Renal cortex interstitium (tissue), 11 donors: ENCODE measurements at regions not wholly inside any gene's neighbourhood (a gene's known extent, or its start where the extent isn't known, plus 50 kb on each side); places are given as distances from the start of the nearest gene placed in this dataset.

Experiments
- DNase-seq, 11 donors: peaks; one replicate each; pipeline ENCODE4 v3.0.0-alpha.2; 2013; ENCODE audit warnings: low read depth in 9 of 11, low spot score in 4 of 11; ENCODE audit errors: extremely low read depth in 1 of 11

- DNase-seq = no peak
Measured at GRCh38 chr21:16570856-16571255, 841.1 kb downstream of the USP25 start.

GRCh38 chr21:16571594-16571993 is 841.8 kb downstream of the USP25 start:
- DNase-seq = no peak

GRCh38 chr21:16572032-16572431 is 842.2 kb downstream of the USP25 start:
- DNase-seq = no peak

GRCh38 chr21:16573578-16573977 is 843.8 kb downstream of the USP25 start:
- DNase-seq = no peak

- no peak for DNase-seq
Measured at GRCh38 chr21:16577975-16578374, 848.2 kb downstream of the USP25 start.

- DNase-seq = no peak
Measured at GRCh38 chr21:16578912-16579311, 849.1 kb downstream of the USP25 start.

GRCh38 chr21:16579538-16579937 is 849.8 kb downstream of the USP25 start:
- DNase-seq = peak; percentile 46 to 79 (median 64)

- no peak for DNase-seq
Measured at GRCh38 chr21:16580661-16581060, 850.9 kb downstream of the USP25 start.

GRCh38 chr21:16583556-16583955 is 853.8 kb downstream of the USP25 start:
- DNase-seq = no peak

- no peak for DNase-seq
Measured at GRCh38 chr21:16584756-16585155, 855.0 kb downstream of the USP25 start.

- no peak for DNase-seq
Measured at GRCh38 chr21:16585896-16586295, 856.1 kb downstream of the USP25 start.

- DNase-seq = no peak
Measured at GRCh38 chr21:16587141-16587581, 857.4 kb downstream of the USP25 start.

GRCh38 chr21:16587681-16588375 is 858.0 kb downstream of the USP25 start:
- no peak for DNase-seq

- DNase-seq = peak in 6 of 11 donors; percentile 21 to 56 (median 50)
Measured at GRCh38 chr21:16588433-16588860, 858.7 kb downstream of the USP25 start.

GRCh38 chr21:16589006-16589898 is 859.5 kb downstream of the USP25 start:
- DNase-seq = no peak

GRCh38 chr21:16590186-16590585 is 860.4 kb downstream of the USP25 start:
- DNase-seq = no peak

GRCh38 chr21:16590641-16591292 is 861.0 kb downstream of the USP25 start:
- DNase-seq = no peak

- no peak for DNase-seq
Measured at GRCh38 chr21:16592381-16592780, 862.6 kb downstream of the USP25 start.

GRCh38 chr21:16594191-16594590 is 864.4 kb downstream of the USP25 start:
- no peak for DNase-seq

- DNase-seq = no peak
Measured at GRCh38 chr21:16596369-16596768, 866.6 kb downstream of the USP25 start.
